Left lung (tissue), 4 donors: ENCODE measurements at regions not wholly inside any gene's neighbourhood (a gene's known extent, or its start where the extent isn't known, plus 50 kb on each side); places are given as distances from the start of the nearest gene placed in this dataset.

Experiments used
- ATAC-seq: fragments of 200-7000 bp; cut with Tn5 transposase; one replicate; pipeline ENCODE4 v1.9.1; 2020; ENCODE audit warnings: moderate library complexity
- DNase-seq, 4 donors: peaks; one replicate each; pipeline ENCODE4 v3.0.0-alpha.2; 2013 to 2020
- H3K27ac ChIP-seq, 2 donors: fragments of 200-600 bp; sonication (generic) in 1 of 2; one replicate each; pipeline versions ENCODE4 v1.5.0 to v1.8.0; 2020 to 2021
- H3K27me3 ChIP-seq, 2 donors: fragments of 200-600 bp; sonication (generic) in 1 of 2; one replicate each; pipeline versions ENCODE4 v1.5.0 to v1.8.0; 2020 to 2021
- H3K36me3 ChIP-seq, 2 donors: fragments of 200-600 bp; sonication (generic) in 1 of 2; one replicate each; pipeline versions ENCODE4 v1.5.0 to v1.8.0; 2020 to 2021
- H3K4me1 ChIP-seq, 2 donors: fragments of 200-600 bp; one replicate each; pipeline ENCODE4 v1.8.0; 2021
- H3K4me3 ChIP-seq, 2 donors: fragments of 200-600 bp; sonication (generic) in 1 of 2; one replicate each; pipeline versions ENCODE4 v1.5.0 to v1.8.0; 2020 to 2021; ENCODE audit warnings: mild to moderate bottlenecking in 1 of 2
- H3K9me3 ChIP-seq, 2 donors: fragments of 200-600 bp; sonication (generic) in 1 of 2; one replicate each; pipeline versions ENCODE4 v1.5.0 to v1.8.0; 2020 to 2021
- CTCF ChIP-seq, 2 donors: fragments of 200-600 bp; sonication (generic) in 1 of 2; IDR thresholded peaks; one replicate each; pipeline versions ENCODE4 v1.5.0 to v1.8.0; 2021; ENCODE audit warnings: antibody characterized with exemption in 2 of 2
- intact Hi-C, 2 donors: fragments of 100-400 bp; cut with DNase I; formaldehyde crosslinking; loops; one replicate each; pipeline versions ENCODE4 v1.11.2 to v1.14.2; 2022
- donor health status: DM: no; HTN: yes; CAD: no.
- donor health status: DM: no; HTN: no; CAD: no.

- no peaks in the 10 kb centered on the region for H3K27me3 ChIP-seq
- no peaks in the 10 kb centered on the region for H3K36me3 ChIP-seq
- intact Hi-C loops: no loop called here
- no peak overlapping the region for H3K4me3 ChIP-seq
- DNase-seq (no peak), ATAC-seq (peak; percentile 80)
- peaks cover 0 to 4% of the 10 kb centered on the region in 2 donors for H3K9me3 ChIP-seq
- no peak overlapping the region for H3K27ac ChIP-seq
- H3K4me1 ChIP-seq: no peaks in the 10 kb centered on the region
- TF ChIP-seq CTCF (IDR thresholded peaks at IDR 0.05): no peak
Observed at GRCh38 chr20:52383995-52384621, 192.5 kb upstream of the ZFP64 start.

GRCh38 chr20:52382933-52383332 lies 191.4 kb upstream of the ZFP64 start:
- Histone ChIP-seq H3K4me3 (no peak overlapping the region), H3K27ac (no peak overlapping the region), H3K4me1 (no peaks in the 10 kb centered on the region), H3K9me3 (peaks cover 0 to 4% of the 10 kb centered on the region in 2 donors), H3K27me3 (no peaks in the 10 kb centered on the region), H3K36me3 (no peaks in the 10 kb centered on the region)
- intact Hi-C loops: no loop called here
- peak; percentile 50 for ATAC-seq
- DNase-seq: peak in 1 of 4 donors; percentile 42
- no peak for TF ChIP-seq CTCF (IDR thresholded peaks at IDR 0.05)

GRCh38 chr20:52379723-52380336 lies 188.3 kb upstream of the ZFP64 start:
- ATAC-seq (peak; percentile 61), DNase-seq (peak in 2 of 4 donors; percentile 30 to 63)
- Histone ChIP-seq H3K27me3 (no peaks in the 10 kb centered on the region), H3K36me3 (no peaks in the 10 kb centered on the region), H3K27ac (no peak overlapping the region), H3K4me1 (no peaks in the 10 kb centered on the region), H3K9me3 (peaks cover 0 to 4% of the 10 kb centered on the region in 2 donors), H3K4me3 (no peak overlapping the region)
- peak; percentile 85 to 89 for TF ChIP-seq CTCF (IDR thresholded peaks at IDR 0.05)
- intact Hi-C loops: loop anchor here in 1 of 2 donors (10.0 kb wide), 1 partner anchor 135 kb away; no protein-coding TSS in a partner anchor

GRCh38 chr20:52372169-52372568 lies 180.6 kb upstream of the ZFP64 start:
- H3K27ac ChIP-seq: no peak overlapping the region
- H3K4me1 ChIP-seq: no peaks in the 10 kb centered on the region
- ATAC-seq (no peak), DNase-seq (no peak)
- no peaks in the 10 kb centered on the region for H3K27me3 ChIP-seq
- H3K4me3 ChIP-seq: no peak overlapping the region
- no peaks in the 10 kb centered on the region for H3K36me3 ChIP-seq
- intact Hi-C loops: loop anchor here in 1 of 2 donors (10.0 kb wide), 1 partner anchor 127 kb away; no protein-coding TSS in a partner anchor
- no peak for TF ChIP-seq CTCF (IDR thresholded peaks at IDR 0.05)
- no peaks in the 10 kb centered on the region for H3K9me3 ChIP-seq

GRCh38 chr20:52365688-52366087 lies 174.1 kb upstream of the ZFP64 start:
- Histone ChIP-seq H3K4me3 (no peak overlapping the region), H3K4me1 (no peaks in the 10 kb centered on the region), H3K9me3 (no peaks in the 10 kb centered on the region), H3K27me3 (no peaks in the 10 kb centered on the region), H3K36me3 (no peaks in the 10 kb centered on the region), H3K27ac (no peak overlapping the region)
- ATAC-seq: no peak
- DNase-seq: no peak
- no peak for TF ChIP-seq CTCF (IDR thresholded peaks at IDR 0.05)
- intact Hi-C loops: no loop called here
